ENCODE measurements at regions not wholly inside any gene's neighbourhood (a gene's known extent, or its start where the extent isn't known, plus 50 kb on each side); places are given as distances from the start of the nearest gene placed in this dataset.
A peak's percentile ranks its signal among the peaks of the same experiment; 100 is the strongest.
"Not testable (repeated sequence)": the region's sequence is repeated elsewhere in the genome, so short reads cannot be mapped to it uniquely, and the experiment has no call there.

DNA sequence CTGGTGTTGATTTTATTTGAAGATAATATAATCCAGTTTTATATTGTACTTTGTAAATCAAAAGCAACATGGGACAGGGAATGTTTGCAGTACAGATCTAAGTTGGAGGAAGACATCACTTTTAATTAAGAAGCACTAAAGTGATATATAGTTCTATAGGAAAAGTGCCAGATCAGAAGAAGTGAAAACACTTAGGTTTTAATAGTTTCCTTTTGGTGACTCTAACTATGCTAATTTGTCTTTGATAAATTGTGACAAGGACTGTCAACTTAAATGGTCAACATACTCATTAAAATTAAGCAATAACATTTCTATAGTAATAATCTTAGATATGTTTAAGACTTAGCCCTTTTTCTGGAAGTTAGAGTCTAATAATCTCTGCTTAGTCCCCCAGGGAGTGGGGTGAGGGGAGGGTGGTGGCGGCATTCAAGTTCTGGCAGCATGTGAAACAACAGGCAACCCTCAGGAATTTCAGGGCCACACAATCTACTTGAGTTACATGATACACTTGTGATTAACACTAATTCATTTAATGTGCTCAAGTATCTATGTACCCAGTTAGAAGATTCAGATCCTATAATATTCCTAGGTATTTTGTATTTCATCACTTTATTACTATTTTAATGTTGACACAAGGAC lies 1026.5 kb downstream of the NR2F1-AS1 start:
- no peak for DNase-seq (ENCODE audit: low read depth)

DNA sequence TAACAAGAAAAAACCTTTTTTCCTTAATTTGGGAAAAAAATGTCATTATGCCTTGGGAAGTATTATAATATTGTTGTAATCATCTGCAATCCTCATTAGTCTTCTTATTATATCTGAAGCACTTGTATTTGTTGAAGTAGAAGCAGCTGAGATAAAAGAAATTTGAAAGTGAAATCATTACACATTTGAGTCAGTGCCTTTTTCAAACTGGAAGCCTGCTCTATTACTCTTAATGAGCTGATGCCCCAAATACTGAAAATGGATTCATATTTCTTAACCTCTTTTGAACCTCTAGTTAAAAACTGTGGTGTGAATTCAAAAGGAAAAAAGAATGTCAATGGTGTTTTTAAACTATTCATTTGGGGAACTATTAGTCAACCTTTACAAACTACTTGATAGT lies 1027.7 kb downstream of the NR2F1-AS1 start:
- no peak for DNase-seq (ENCODE audit: low read depth)

DNA sequence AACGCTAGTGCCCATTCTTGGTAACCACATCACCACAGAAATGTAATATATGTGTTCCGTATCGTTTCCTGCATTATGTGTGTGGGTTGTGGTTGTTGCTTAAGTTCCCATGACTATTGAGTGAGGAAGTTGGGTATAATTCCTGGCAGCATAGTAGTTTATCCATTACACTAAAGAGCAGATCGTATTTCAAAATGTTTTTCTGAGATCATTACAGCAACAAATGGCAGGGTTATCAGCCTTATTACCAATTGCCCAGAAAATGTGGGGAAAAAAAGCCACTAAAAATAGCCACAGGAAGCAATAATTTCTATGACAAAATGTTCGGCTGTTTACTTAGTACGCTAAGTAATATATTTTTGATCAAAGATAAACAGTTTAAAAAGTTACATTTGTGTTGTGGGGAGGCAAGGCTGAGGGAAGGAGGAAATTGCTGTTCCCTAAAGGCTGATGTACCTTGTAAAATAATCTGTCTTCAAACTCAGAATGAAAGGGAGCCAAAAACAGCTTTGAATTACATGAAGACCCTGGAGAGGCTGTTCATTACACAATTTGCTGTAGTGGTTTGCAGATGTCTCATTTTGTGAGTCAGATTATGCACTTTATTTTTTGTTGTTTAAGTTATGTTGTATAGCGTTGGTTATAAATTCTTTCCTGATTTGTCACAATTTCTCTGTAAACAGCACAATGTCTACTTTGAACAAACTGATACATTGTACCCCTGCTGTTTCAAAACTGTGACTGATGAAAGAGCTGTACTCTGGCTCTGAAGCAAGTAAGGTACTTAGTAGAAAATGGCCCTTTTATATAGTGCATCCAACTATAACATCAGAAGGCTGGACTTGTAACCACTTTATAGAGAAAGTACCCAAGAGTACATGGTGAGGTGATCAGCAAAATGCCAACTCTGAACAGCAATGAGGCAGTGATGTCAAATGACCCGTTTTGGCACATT lies 1028.5 kb downstream of the NR2F1-AS1 start:
- peak; percentile 93 for DNase-seq (ENCODE audit: low read depth)

DNA sequence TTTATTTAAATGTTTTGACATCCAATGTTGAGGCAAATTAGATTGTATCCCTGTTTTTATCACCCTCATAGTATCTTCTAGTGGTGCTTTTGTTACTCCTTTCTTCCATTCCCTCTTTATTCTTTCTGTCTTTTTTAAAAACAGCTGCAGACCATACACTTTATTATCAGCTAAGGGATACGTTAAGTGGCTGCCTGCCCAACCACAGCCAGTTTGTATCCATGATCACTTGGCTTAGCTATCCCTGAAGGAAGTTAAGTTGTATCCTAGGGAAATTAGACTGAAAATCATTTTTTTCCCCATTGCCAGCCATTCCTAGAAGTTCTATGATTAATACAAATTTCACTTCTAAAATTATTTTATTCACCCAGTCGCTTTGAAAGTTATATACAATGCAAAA lies 1032.7 kb downstream of the NR2F1-AS1 start:
- DNase-seq (ENCODE audit: low read depth): no peak

DNA sequence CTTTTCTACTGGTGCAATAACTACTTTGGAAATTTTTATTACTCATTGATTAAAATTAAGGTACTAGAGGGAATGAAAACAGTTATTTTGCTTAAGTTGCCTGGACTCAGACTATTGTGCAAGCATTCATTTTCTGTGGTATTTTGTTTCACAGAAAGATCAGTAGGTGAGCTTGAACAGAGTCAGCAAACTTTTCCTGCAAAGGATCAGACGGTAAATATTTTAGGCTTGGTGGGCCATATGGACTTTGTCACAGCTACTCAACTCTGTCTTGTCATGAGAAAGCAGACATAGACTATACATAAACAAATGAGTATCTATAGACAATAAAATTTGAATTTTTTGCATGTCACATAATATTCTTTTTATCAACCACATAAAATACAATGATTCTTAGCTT lies 1036.4 kb downstream of the NR2F1-AS1 start:
- DNase-seq (ENCODE audit: low read depth): no peak

DNA sequence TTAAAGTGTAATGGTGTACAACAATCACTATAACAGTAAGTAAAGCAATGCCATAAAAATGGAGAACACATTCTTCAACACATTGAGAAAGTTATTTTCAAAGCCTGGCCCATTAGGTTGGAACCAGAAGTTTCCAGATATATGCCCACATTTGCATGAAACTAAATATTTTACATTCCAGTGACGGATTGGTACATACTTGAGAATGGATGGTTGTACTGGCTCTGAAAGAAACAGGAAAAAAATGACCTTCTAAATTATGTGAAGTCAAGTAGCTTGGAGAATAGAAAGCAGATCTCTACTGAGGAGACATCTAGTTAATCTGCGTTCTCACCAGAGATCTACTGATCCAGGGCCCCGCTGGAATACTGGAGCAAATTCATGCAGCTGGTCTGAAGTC lies 1037.0 kb downstream of the NR2F1-AS1 start:
- no peak for DNase-seq (ENCODE audit: low read depth)

DNA sequence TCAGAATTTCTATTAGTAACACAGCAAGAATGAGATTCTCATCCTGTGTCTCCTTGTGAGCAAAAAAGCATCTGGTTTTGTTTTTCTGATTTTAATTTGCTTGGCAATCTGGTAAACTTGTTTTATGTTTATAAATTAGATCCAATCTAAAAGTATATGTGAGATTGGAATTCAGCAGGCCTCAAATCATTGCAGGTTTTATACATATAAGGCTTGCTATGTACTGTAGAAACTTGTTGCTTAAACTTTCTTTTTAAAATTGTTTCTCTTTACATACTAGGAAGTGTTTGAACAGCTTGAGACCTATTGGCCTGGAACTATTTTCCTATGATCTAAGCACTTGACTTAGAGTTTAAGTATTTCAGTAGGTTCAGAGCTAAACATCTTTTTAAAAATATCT lies 1037.8 kb downstream of the NR2F1-AS1 start:
- DNase-seq (ENCODE audit: low read depth): no peak

DNA sequence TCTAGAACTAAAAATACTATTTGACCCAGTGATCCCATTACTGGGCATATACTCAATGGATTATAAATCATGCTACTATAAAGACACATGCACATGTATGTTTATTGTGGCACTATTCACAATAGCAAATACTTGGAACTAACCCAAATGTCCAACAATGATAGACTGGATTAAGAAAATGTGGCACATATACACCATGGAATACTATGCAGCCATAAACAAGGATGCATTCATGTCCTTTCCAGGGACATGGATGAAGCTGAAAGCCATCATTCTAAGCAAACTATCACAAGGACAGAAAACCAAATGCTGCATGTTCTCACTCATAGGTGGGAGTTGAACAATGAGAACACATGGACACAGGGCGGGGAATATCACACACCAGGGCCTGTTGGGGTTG lies 1039.0 kb downstream of the NR2F1-AS1 start:
- DNase-seq (ENCODE audit: low read depth): not testable (repeated sequence)

DNA sequence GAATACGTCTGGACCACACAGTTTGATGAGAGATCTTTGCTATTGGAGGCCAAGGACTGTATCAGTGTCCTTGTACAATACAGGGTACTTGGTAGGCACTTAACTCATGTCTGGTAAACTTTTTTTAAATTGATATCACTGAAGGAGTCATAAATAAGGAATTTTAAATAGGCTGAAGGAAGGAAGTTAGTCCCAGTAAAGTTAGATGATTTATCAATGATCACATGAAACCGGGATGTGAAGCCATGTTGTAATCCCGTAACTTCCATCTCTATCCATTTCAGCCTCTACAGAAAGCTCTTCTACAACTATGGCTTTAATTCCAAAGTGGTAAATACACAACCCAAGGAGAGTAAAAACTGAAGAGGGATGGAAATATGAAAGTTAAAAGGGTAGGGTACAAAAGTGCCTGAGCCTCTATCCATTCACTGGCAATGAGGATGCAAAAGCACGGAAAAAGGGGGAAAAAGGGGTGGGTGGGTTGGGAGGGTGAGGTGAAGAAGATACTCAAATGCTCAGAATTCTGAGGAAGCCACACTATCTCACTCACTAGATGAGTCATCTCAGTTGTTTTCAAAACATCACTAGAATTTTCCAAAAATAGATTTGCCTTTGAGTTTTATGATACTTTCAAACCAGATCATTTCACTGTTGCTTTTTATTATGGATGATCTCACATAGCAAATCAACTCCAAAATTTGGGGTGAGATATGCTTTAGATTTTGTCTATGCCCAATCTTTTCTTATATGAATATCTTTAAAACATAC lies 1053.5 kb downstream of the NR2F1-AS1 start:
- peak; percentile 40 for DNase-seq (ENCODE audit: low read depth)

DNA sequence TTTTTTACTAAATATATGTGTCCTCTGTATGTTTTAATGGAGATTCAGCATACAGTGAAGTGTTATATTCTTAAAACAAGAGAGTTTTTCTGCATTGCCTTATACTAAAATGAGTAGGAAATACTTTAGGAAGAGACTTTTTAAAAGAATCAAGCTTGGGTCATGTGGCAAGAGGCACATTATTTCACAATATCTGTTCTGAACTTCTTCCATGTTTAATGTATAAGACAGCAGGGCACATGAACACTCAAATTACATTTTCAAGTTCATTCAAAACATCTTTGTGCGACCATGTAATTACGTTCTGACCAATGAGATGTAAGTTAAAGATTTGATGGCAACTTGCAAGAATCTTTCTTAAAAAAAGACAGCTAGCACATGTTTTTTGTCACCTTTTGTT lies 1055.9 kb downstream of the NR2F1-AS1 start:
- no peak for DNase-seq (ENCODE audit: low read depth)

DNA sequence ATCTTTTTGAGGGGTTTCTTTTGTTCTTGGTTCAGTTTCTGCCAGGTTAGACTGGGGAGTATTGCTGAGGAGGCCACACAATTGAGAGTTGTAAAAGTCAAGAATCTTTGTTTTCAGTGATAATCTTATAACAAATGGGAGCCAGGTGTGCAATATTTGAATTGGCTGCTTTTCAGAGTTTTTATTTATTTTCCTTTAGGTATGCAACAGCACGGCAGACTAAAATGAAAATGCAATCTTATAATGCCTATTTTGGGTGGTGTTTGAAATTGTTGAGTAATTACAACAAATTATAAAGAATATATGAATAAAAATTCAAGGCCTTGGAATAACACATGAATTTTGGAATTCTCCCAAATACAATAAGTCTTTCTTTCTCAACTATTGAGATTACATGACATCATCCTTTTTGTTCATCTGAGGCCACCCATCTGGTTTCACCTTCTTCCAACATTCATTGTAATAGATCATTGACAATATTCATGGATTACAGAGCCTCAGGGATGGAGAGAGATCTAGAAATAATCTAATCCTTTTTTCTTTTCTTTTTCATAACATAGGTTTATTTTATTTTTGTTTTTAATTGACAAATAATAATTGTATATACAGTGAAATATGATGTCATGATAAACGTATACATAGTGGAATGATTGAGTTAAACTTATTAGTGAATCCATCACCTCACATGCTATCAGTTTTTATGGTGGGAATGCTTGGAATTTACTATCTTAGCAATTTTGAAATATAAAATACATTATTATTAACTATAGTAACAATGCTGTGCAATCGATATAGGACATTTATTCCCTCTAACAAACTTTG lies 1061.0 kb downstream of the NR2F1-AS1 start:
- DNase-seq (ENCODE audit: low read depth): no peak

DNA sequence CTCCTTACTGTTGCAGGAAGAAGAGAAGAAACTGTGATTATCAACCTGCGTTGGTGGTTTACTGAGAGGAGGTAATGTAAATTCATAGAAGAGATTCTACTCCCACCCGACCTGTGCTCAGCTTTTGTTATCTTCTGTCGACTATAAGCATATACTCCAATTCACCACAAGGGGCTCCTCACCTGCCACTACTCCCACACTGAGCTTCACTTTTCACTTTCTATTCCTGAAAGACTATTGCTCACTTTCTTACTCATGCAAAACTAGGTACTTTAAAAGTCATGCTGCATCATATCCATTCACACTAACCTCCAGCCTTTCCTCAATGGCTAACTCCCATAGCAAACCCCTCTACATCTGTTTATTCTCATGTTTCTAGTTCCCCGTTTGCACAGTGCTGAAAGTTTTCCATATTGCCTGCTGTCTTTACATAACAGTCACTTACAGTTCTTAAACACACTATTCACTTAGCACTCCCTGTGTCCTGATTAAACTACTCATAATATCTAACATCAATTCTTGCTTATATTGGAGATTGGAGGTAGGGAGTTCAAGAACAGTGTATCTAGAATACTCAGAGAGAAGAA lies 1062.6 kb downstream of the NR2F1-AS1 start:
- DNase-seq (ENCODE audit: low read depth): no peak

DNA sequence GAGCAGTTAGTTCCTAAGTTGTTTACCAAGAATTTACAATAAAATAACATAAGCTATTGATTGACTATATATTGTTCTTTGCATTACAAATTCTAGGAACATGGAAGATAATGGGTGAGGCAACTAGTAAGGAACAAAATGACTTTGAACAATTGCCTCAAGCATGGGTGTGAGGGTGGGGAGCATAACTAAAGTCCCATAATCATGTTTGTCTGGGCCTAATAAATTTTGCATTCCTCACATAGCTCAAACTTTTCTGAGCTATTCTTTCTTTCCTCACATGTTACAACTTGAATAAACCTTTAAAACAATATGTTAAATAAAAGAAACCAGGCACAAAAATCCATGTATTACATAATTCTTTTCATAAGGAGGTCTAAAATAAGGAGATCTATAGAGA lies 1066.1 kb downstream of the NR2F1-AS1 start:
- DNase-seq (ENCODE audit: low read depth): no peak

DNA sequence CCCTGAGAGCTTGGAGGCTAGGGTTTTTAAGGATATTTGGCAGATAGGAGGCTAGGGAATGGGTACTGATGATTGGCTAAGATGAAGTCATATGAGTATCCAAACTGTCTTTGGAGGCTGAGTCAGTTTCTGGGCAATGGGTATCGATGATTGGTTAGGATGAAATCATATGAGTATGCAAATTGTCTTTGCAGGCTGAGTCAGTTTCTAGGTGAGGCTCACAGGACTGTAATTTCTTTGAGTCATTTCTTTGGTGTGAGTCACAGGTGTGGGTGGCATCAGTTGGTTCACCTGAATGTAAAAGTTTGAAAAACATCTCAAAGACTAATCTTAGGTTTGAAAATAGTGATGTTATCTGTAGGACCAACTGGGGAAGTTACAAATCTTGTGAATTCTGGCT lies 1068.0 kb downstream of the NR2F1-AS1 start:
- no peak for DNase-seq (ENCODE audit: low read depth)

DNA sequence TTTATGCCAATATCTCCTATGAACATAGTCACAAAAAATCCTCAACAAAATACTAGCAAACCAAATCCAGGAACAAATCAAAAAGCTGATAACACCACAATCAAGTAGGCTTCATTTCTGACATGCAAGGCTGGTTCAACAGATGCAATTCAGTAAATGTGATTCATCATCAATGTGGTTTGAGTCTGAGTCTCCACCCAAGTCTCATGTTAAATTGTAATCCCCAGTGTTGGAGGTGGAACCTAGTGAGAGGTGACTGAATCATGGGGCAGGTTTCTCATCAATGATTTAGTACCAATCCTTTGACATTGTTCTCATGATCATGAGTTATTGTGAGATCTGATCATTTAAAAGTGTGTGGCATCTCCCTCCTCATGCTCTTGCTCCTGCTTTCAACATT lies 1072.7 kb downstream of the NR2F1-AS1 start:
- no peak for DNase-seq (ENCODE audit: low read depth)

DNA sequence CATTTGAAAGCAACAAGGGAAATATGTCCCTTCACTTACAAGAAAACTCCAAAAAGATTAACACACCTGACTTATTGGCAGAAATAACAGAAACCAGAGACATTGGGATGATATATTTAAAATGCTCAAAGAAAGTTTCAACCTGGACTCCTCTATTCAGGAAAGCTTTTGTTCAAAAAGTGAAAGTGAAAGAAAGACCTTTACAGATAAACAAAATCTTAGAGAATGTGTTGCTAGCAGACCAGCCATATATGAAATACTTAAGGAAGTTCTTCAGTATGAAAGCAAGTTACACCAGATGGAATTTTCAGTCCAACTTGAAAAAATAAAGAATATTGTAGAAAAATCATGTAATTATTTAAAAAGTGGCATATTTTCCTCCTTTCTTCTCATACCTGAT lies 1075.1 kb downstream of the NR2F1-AS1 start:
- DNase-seq (ENCODE audit: low read depth): no peak

DNA sequence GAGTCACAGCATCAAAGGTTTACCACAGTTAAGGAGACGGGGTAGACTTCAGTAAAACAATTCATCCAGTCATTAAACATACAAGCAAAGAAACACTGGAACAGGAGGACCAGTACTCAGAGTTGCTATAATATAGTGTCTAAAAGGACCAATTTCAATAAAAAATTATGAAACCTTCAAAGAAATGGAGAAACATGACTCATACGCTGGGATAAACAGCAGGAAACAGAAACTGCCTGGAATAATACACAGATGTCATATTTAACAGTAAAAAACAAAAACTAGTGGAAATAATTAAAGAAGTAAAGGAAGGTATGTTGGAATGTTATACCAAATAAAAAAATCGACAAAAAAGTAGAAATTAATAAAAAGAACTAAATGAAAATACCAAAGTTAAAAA lies 1075.9 kb downstream of the NR2F1-AS1 start:
- no peak for DNase-seq (ENCODE audit: low read depth)

DNA sequence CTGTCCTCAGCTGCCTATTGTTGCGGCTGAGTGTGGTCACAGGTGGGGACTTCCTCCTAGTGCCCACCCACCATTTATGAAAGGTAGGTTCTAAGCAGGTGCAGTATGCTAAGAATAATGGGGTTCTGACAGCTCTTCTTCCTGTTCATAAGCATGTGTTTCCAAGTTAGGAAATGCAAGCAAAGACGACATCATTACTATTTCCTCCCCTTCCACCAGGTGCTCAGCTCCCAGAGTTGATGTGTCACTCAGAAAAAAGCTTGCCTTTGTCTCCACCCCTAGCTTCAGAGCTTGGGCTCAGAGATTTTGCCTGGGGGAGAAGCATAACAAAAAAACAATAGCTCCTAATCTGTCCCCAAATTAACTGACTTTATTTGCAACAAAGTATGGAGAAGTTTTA lies 1076.7 kb downstream of the NR2F1-AS1 start:
- DNase-seq (ENCODE audit: low read depth): no peak

DNA sequence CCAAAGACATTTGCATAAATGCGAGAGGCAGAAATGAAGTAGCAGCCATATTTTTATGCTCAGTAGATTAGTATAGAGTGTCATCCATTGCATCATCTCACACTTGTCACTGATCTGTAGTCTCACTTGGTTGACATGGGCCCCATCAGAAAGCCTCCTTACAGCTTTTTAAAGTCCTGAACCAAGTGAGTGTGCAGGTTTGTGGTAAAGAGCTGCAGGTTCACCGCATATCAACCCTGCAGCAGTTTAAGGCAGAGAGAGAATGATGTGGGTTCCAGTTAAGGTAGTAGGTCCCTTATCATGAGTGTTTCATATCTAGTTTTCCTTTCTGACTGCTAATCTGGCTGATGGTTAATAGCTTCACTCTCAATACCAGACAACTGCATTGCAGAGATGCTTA lies 1080.3 kb downstream of the NR2F1-AS1 start:
- DNase-seq (ENCODE audit: low read depth): no peak

DNA sequence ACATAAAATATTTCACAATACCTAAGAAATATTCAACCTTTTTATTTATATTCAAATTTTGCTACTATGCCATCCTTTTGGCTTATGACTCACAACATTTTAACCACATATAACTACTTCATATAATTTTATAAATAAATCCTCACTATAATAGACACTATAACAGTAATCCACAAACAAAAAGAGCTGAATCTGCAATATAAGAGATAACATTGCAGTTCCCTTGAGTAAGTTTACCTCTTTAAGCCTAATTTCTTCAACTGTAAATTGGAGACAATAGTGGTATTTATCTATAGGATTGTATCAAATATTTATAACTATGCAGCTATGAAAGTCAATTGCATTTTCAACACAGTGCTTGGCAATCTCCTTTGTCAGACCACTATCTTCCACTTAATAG lies 1084.5 kb downstream of the NR2F1-AS1 start:
- DNase-seq (ENCODE audit: low read depth): no peak

DNA sequence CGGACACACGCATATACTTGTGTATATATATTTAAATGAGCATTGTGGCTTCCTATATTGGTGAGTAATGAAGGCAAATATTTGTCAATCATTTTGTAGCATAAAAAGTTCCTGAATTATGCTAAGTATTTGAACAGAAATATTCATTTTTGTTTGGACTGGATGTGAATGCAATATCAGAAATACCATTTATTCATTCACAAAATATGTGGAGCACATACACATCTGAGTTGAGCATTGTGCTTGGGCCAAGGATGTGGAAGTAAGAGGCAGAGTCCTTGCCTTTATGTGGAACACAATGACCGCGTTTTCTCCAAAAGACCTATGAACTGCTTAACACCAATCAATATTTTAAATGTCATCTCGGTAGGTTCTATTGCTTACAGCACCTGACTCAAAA lies 1086.5 kb downstream of the NR2F1-AS1 start:
- DNase-seq (ENCODE audit: low read depth): no peak

DNA sequence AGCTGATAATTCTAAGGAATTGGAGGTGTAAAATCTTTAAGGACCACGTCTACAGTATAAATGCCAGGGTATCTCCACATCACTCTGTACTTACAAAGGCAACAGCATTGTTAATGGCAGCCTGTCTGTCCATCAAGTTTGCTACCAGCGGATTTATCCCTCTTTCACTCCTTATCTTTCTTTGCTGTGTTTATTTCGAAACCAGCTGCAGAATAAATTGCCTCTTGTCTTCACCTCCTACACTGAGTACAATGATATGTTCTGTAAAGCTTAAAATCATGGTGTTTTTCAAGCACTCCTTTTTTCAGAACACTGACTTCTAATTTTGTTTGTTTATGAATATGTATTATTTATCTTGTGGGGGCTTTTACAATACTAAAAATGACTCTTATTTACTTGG lies 1088.1 kb downstream of the NR2F1-AS1 start:
- DNase-seq (ENCODE audit: low read depth): no peak
